GM12864 (cell line): ENCODE measurements at regions not wholly inside any gene's neighbourhood (a gene's known extent, or its start where the extent isn't known, plus 50 kb on each side); places are given as distances from the start of the nearest gene placed in this dataset.
A peak's percentile ranks its signal among the peaks of the same experiment; 100 is the strongest.

Source experiments
- DNase-seq: peaks from one replicate; pipeline ENCODE4 v3.0.0-alpha.2; 2011; ENCODE audit warnings: low read depth
- H3K4me3 ChIP-seq: 2 replicates; pipeline ENCODE4 v1.5.1; 2011; ENCODE audit warnings: mild to moderate bottlenecking, low read depth, low read length, control low read depth
- CTCF ChIP-seq: IDR thresholded peaks from 2 replicates; pipeline ENCODE4 v1.5.1; 2011; ENCODE audit warnings: low read depth, mild to moderate bottlenecking, moderate library complexity, low read length, control low read depth, inconsistent platforms; ENCODE audit errors: missing control alignments

GRCh38 chr1:9453375-9453774 is 85.9 kb upstream of the SLC25A33 start:
- no peak for TF ChIP-seq CTCF
- no peak for DNase-seq
- H3K4me3 ChIP-seq, result no peak overlapping the region

GRCh38 chr1:9453779-9454418 is 85.4 kb upstream of the SLC25A33 start:
- DNase-seq, result no peak
- no peak for TF ChIP-seq CTCF
- H3K4me3 ChIP-seq, result no peak overlapping the region

- TF ChIP-seq CTCF, result no peak
- H3K4me3 ChIP-seq, result no peak overlapping the region
- DNase-seq, result no peak
Measured at GRCh38 chr1:9454494-9455066, 84.7 kb upstream of the SLC25A33 start.

GRCh38 chr1:9455487-9456234 is 83.6 kb upstream of the SLC25A33 start:
- H3K4me3 ChIP-seq, result no peak overlapping the region
- DNase-seq, result no peak
- peak; percentile 91 for TF ChIP-seq CTCF

GRCh38 chr1:9456833-9457232 is 82.4 kb upstream of the SLC25A33 start:
- TF ChIP-seq CTCF, result no peak
- DNase-seq, result no peak
- no peak overlapping the region for H3K4me3 ChIP-seq

GRCh38 chr1:9459816-9460407 is 79.4 kb upstream of the SLC25A33 start:
- DNase-seq, result no peak

More at GRCh38 chr1:9459816-9460407, 79.4 kb upstream of the SLC25A33 start:
- no peak for TF ChIP-seq CTCF
- no peak overlapping the region for H3K4me3 ChIP-seq
